Small intestine (tissue), 7 donors: ENCODE measurements at regions not wholly inside any gene's neighbourhood (a gene's known extent, or its start where the extent isn't known, plus 50 kb on each side); places are given as distances from the start of the nearest gene placed in this dataset.
"Not testable (repeated sequence)": the region's sequence is repeated elsewhere in the genome, so short reads cannot be mapped to it uniquely, and the experiment has no call there.

Experiments used
- DNase-seq, 2 donors: peaks; one replicate each; pipeline versions ENCODE4 v3.0.0 to v3.0.0-alpha.2; 2013
- FAIRE-seq: peaks from 2 replicates; lab custom pipeline; 2012; peaks lifted over from hg19 to GRCh38; lab: Jason Lieb, UNC
- H3K27ac ChIP-seq, 3 donors: one replicate each; pipeline ENCODE4 v1.5.1; 2013; ENCODE audit warnings: low read length in 2 of 3, mild to moderate bottlenecking in 2 of 3, control low read depth in 1 of 3, inconsistent platforms in 1 of 3, low read depth in 1 of 3, moderate library complexity in 1 of 3
- H3K27me3 ChIP-seq, 3 donors: one replicate each; pipeline ENCODE4 v1.6.1; 2013; ENCODE audit warnings: low read length in 3 of 3, inconsistent platforms in 1 of 3; ENCODE audit not compliant: control insufficient read depth in 3 of 3, insufficient read depth in 3 of 3
- H3K36me3 ChIP-seq, 3 donors: one replicate each; pipeline ENCODE4 v1.6.1; 2013; ENCODE audit warnings: low read length in 3 of 3, inconsistent platforms in 1 of 3, low read depth in 1 of 3, mild to moderate bottlenecking in 1 of 3, moderate library complexity in 1 of 3; ENCODE audit not compliant: control insufficient read depth in 3 of 3, insufficient read depth in 2 of 3
- H3K4me1 ChIP-seq, 3 donors: one replicate each; pipeline ENCODE4 v1.6.1; 2013; ENCODE audit warnings: low read length in 2 of 3, inconsistent platforms in 1 of 3, low read depth in 1 of 3, mild to moderate bottlenecking in 1 of 3, moderate library complexity in 1 of 3; ENCODE audit not compliant: control insufficient read depth in 3 of 3, insufficient read depth in 2 of 3
- H3K4me3 ChIP-seq, 3 donors: one replicate each; pipeline ENCODE4 v1.5.1; 2013; ENCODE audit warnings: low read length in 3 of 3, control low read depth in 1 of 3, inconsistent platforms in 1 of 3, low read depth in 1 of 3, mild to moderate bottlenecking in 1 of 3, moderate library complexity in 1 of 3
- H3K9me3 ChIP-seq, 2 donors: one replicate each; pipeline ENCODE4 v1.6.1; 2013; ENCODE audit warnings: low read depth in 1 of 2, low read length in 1 of 2; ENCODE audit not compliant: control insufficient read depth in 2 of 2, insufficient read depth in 1 of 2
- WGBS, 3 donors: extraction: QIAGEN DNeasy Blood & Tissue Kit; methylation state at CpG; one replicate each; pipeline ENCODE4 v1.1.7; 2013; 5-methylcytosine and 5-hydroxymethylcytosine counted together
- donor health status: healthy with polysubstance abuse.
- donor health status: control.
- donor health status: control.
- donor health status: Bipolar disorder and iron deficiency.
- donor health status: healthy.

GRCh38 chr6:14386263-14386662 lies 268.7 kb downstream of the CD83 start:
- FAIRE-seq, result no peak
- 86 to 93% (median 93%) methylated on average over 2 of the region's 2 CpGs for WGBS, 3 donors
- H3K27ac ChIP-seq, result no peak overlapping the region
- no peaks in the 10 kb centered on the region for H3K9me3 ChIP-seq
- no peak for DNase-seq
- H3K27me3 ChIP-seq, result no peaks in the 10 kb centered on the region
- no peaks in the 10 kb centered on the region for H3K36me3 ChIP-seq
- no peak overlapping the region for H3K4me3 ChIP-seq
- H3K4me1 ChIP-seq, result peaks cover 0 to 12% (median 0%) of the 10 kb centered on the region in 3 donors

- no peaks in the 10 kb centered on the region for H3K9me3 ChIP-seq
- no peak overlapping the region for H3K27ac ChIP-seq
- 76 to 83% (median 77%) methylated on average over 4 of the region's 4 CpGs for WGBS, 3 donors
- DNase-seq (no peak), FAIRE-seq (no peak)
- H3K4me3 ChIP-seq, result no peak overlapping the region
- H3K4me1 ChIP-seq, result peaks cover 0 to 12% (median 0%) of the 10 kb centered on the region in 3 donors
- H3K27me3 ChIP-seq, result no peaks in the 10 kb centered on the region
- H3K36me3 ChIP-seq, result no peaks in the 10 kb centered on the region
Observed at GRCh38 chr6:14386668-14387067, 269.1 kb downstream of the CD83 start.

GRCh38 chr6:14388371-14388770 lies 270.8 kb downstream of the CD83 start:
- no peaks in the 10 kb centered on the region for H3K9me3 ChIP-seq
- H3K4me1 ChIP-seq, result peaks cover 0 to 12% (median 0%) of the 10 kb centered on the region in 3 donors
- WGBS, 3 donors, result 31 to 76% (median 50%) methylated on average over 2 of the region's 2 CpGs
- H3K36me3 ChIP-seq, result no peaks in the 10 kb centered on the region
- no peak overlapping the region for H3K4me3 ChIP-seq
- FAIRE-seq (no peak), DNase-seq (peak in 1 of 2 donors; percentile 52)
- H3K27ac ChIP-seq, result no peak overlapping the region
- H3K27me3 ChIP-seq, result no peaks in the 10 kb centered on the region

GRCh38 chr6:14389776-14390175 lies 272.2 kb downstream of the CD83 start:
- 79 to 88% (median 84%) methylated on average over 2 of the region's 2 CpGs for WGBS, 3 donors
- not testable (repeated sequence) for H3K4me1 ChIP-seq, FAIRE-seq

GRCh38 chr6:14390805-14391204 lies 273.2 kb downstream of the CD83 start:
- Histone ChIP-seq H3K27ac (no peak overlapping the region), H3K4me1 (peaks cover 0 to 3% (median 0%) of the 10 kb centered on the region in 3 donors), H3K27me3 (no peaks in the 10 kb centered on the region), H3K36me3 (no peaks in the 10 kb centered on the region), H3K4me3 (no peak overlapping the region), H3K9me3 (no peaks in the 10 kb centered on the region)
- FAIRE-seq (no peak), DNase-seq (no peak)
- 81 to 83% (median 82%) methylated on average over 2 of the region's 2 CpGs for WGBS, 3 donors

More at GRCh38 chr6:14389776-14390175, 272.2 kb downstream of the CD83 start:
- H3K27ac ChIP-seq, H3K4me3 ChIP-seq, H3K9me3 ChIP-seq, DNase-seq, H3K27me3 ChIP-seq, H3K36me3 ChIP-seq: not testable (repeated sequence)

GRCh38 chr6:14393910-14394309 lies 276.3 kb downstream of the CD83 start:
- Histone ChIP-seq H3K4me1 (peaks cover 0 to 5% (median 0%) of the 10 kb centered on the region in 3 donors), H3K4me3 (no peak overlapping the region), H3K27me3 (no peaks in the 10 kb centered on the region), H3K36me3 (no peaks in the 10 kb centered on the region), H3K9me3 (no peaks in the 10 kb centered on the region), H3K27ac (no peak overlapping the region)
- DNase-seq, result no peak
- no peak for FAIRE-seq
- WGBS, 3 donors, result 35 to 73% (median 64%) methylated on average over 4 of the region's 4 CpGs

GRCh38 chr6:14396392-14396791 lies 278.8 kb downstream of the CD83 start:
- peaks cover 0 to 5% (median 0%) of the 10 kb centered on the region in 3 donors for H3K4me1 ChIP-seq
- H3K9me3 ChIP-seq, result no peaks in the 10 kb centered on the region
- 93 to 97% (median 96%) methylated on average over 4 of the region's 4 CpGs for WGBS, 3 donors
- H3K27ac ChIP-seq, result no peak overlapping the region
- H3K4me3 ChIP-seq, result no peak overlapping the region
- DNase-seq (no peak), FAIRE-seq (no peak)
- H3K36me3 ChIP-seq, result no peaks in the 10 kb centered on the region
- H3K27me3 ChIP-seq, result no peaks in the 10 kb centered on the region

- Histone ChIP-seq H3K27ac (no peak overlapping the region), H3K9me3 (no peaks in the 10 kb centered on the region), H3K27me3 (no peaks in the 10 kb centered on the region), H3K4me3 (no peak overlapping the region), H3K36me3 (no peaks in the 10 kb centered on the region), H3K4me1 (peaks cover 0 to 5% (median 0%) of the 10 kb centered on the region in 3 donors)
- 38 to 66% (median 58%) methylated on average over 12 of the region's 12 CpGs for WGBS, 3 donors
- no peak for FAIRE-seq
- peak in 1 of 2 donors; percentile 26 for DNase-seq
Observed at GRCh38 chr6:14396826-14397517, 279.4 kb downstream of the CD83 start.

- H3K4me3 ChIP-seq, result no peak overlapping the region
- no peaks in the 10 kb centered on the region for H3K36me3 ChIP-seq
- H3K27me3 ChIP-seq, result no peaks in the 10 kb centered on the region
- H3K9me3 ChIP-seq, result no peaks in the 10 kb centered on the region
- FAIRE-seq (no peak), DNase-seq (no peak)
- peaks cover 0 to 5% (median 0%) of the 10 kb centered on the region in 3 donors for H3K4me1 ChIP-seq
- 82 to 88% (median 82%) methylated on average over 6 of the region's 6 CpGs for WGBS, 3 donors
- no peak overlapping the region for H3K27ac ChIP-seq
Observed at GRCh38 chr6:14397518-14397901, 279.9 kb downstream of the CD83 start.
